ENCODE measurements at regions not wholly inside any gene's neighbourhood (a gene's known extent, or its start where the extent isn't known, plus 50 kb on each side); places are given as distances from the start of the nearest gene placed in this dataset.

- dilution Hi-C loops (cut with MboI; ENCODE audit: extremely low pct_ligation_motif_present, low sequenced_read_pairs): no loop called here
- no peak overlapping the region for H3K4me3 ChIP-seq (ENCODE audit: control insufficient read depth in 2 of 3, extremely low read depth in 1 of 3, insufficient read depth in 2 of 3, low read depth in 1 of 3, low read length in 3 of 3)
Observed at GRCh38 chr11:97430877-97431276, 1041.1 kb downstream of the JRKL start.

GRCh38 chr11:97432926-97433325 lies 1043.1 kb downstream of the JRKL start:
- H3K27ac ChIP-seq (ENCODE audit: control insufficient read depth, insufficient read depth, low read length): no peak overlapping the region
- H3K36me3 ChIP-seq (ENCODE audit: control insufficient read depth in 2 of 2, extremely low read depth in 1 of 2, insufficient read depth in 2 of 2, low read length in 2 of 2): no peaks in the 10 kb centered on the region
- H3K4me3 ChIP-seq (ENCODE audit: control insufficient read depth in 2 of 3, extremely low read depth in 1 of 3, insufficient read depth in 2 of 3, low read depth in 1 of 3, low read length in 3 of 3): no peak overlapping the region
- dilution Hi-C loops (cut with MboI; ENCODE audit: extremely low pct_ligation_motif_present, low sequenced_read_pairs): no loop called here
- TF ChIP-seq EZH2 (IDR thresholded peaks at IDR 0.05; ENCODE audit: low read length) (no peak), CTCF (optimal IDR thresholded peaks at IDR 0.05 in 1 of 3, IDR thresholded peaks at IDR 0.05 in 1 of 3, conservative IDR thresholded peaks at IDR 0.05 in 1 of 3; ENCODE audit: extremely low read depth in 1 of 3, insufficient read depth in 2 of 3, low read length in 3 of 3) (no peak)
- no peak for FAIRE-seq
- no peaks in the 10 kb centered on the region for H3K27me3 ChIP-seq (ENCODE audit: control insufficient read depth, extremely low read depth, insufficient read depth, low read length)
- H3K9me3 ChIP-seq (ENCODE audit: control insufficient read depth, low read depth, low read length): no peaks in the 10 kb centered on the region
- no peak for DNase-seq (ENCODE audit: low read depth, low spot score)
- H3K79me2 ChIP-seq (ENCODE audit: control insufficient read depth, insufficient read depth, low read length): no peaks in the 10 kb centered on the region
- H2AFZ ChIP-seq (ENCODE audit: control insufficient read depth, low read length): no peak overlapping the region
- no peaks in the 10 kb centered on the region for H3K4me1 ChIP-seq (ENCODE audit: control insufficient read depth, extremely low read depth, insufficient read depth, low read length)
- no peak overlapping the region for H3K9ac ChIP-seq (ENCODE audit: control insufficient read depth, extremely low read depth, insufficient read depth, low read length)
- no peaks in the 10 kb centered on the region for H3K9me1 ChIP-seq (ENCODE audit: control insufficient read depth, extremely low read depth, insufficient read depth, low read length)
- H3K4me2 ChIP-seq (ENCODE audit: control insufficient read depth, extremely low read depth, insufficient read depth, low read depth, low read length): no peak overlapping the region
- H4K20me1 ChIP-seq (ENCODE audit: control insufficient read depth, extremely low read depth, insufficient read depth, low read length): no peaks in the 10 kb centered on the region

More at GRCh38 chr11:97430877-97431276, 1041.1 kb downstream of the JRKL start:
- no peak overlapping the region for H2AFZ ChIP-seq (ENCODE audit: control insufficient read depth, low read length)
- FAIRE-seq (no peak), DNase-seq (ENCODE audit: low read depth, low spot score) (no peak)
- H3K36me3 ChIP-seq (ENCODE audit: control insufficient read depth in 2 of 2, extremely low read depth in 1 of 2, insufficient read depth in 2 of 2, low read length in 2 of 2): no peaks in the 10 kb centered on the region
- H4K20me1 ChIP-seq (ENCODE audit: control insufficient read depth, extremely low read depth, insufficient read depth, low read length): no peaks in the 10 kb centered on the region
- TF ChIP-seq EZH2 (IDR thresholded peaks at IDR 0.05; ENCODE audit: low read length): no peak
- TF ChIP-seq CTCF (optimal IDR thresholded peaks at IDR 0.05 in 1 of 3, IDR thresholded peaks at IDR 0.05 in 1 of 3, conservative IDR thresholded peaks at IDR 0.05 in 1 of 3; ENCODE audit: extremely low read depth in 1 of 3, insufficient read depth in 2 of 3, low read length in 3 of 3): no peak
- H3K27me3 ChIP-seq (ENCODE audit: control insufficient read depth, extremely low read depth, insufficient read depth, low read length): no peaks in the 10 kb centered on the region
- H3K9me1 ChIP-seq (ENCODE audit: control insufficient read depth, extremely low read depth, insufficient read depth, low read length): no peaks in the 10 kb centered on the region
- no peaks in the 10 kb centered on the region for H3K9me3 ChIP-seq (ENCODE audit: control insufficient read depth, low read depth, low read length)
- no peaks in the 10 kb centered on the region for H3K4me1 ChIP-seq (ENCODE audit: control insufficient read depth, extremely low read depth, insufficient read depth, low read length)
- H3K9ac ChIP-seq (ENCODE audit: control insufficient read depth, extremely low read depth, insufficient read depth, low read length): no peak overlapping the region
- no peak overlapping the region for H3K4me2 ChIP-seq (ENCODE audit: control insufficient read depth, extremely low read depth, insufficient read depth, low read depth, low read length)
- H3K79me2 ChIP-seq (ENCODE audit: control insufficient read depth, insufficient read depth, low read length): no peaks in the 10 kb centered on the region
- no peak overlapping the region for H3K27ac ChIP-seq (ENCODE audit: control insufficient read depth, insufficient read depth, low read length)
